HG03095 (cell line): ENCODE measurements at regions not wholly inside any gene's neighbourhood (a gene's known extent, or its start where the extent isn't known, plus 50 kb on each side); places are given as distances from the start of the nearest gene placed in this dataset.
A peak's percentile ranks its signal among the peaks of the same experiment; 100 is the strongest.
"Not testable (repeated sequence)": the region's sequence is repeated elsewhere in the genome, so short reads cannot be mapped to it uniquely, and the experiment has no call there.

Experiments
- ATAC-seq: cut with Tn5 transposase; IDR thresholded peaks from one replicate; pipeline ENCODE4 v1.9.1; 2021; ENCODE audit warnings: moderate library complexity; ENCODE audit not compliant: unreplicated experiment

DNA sequence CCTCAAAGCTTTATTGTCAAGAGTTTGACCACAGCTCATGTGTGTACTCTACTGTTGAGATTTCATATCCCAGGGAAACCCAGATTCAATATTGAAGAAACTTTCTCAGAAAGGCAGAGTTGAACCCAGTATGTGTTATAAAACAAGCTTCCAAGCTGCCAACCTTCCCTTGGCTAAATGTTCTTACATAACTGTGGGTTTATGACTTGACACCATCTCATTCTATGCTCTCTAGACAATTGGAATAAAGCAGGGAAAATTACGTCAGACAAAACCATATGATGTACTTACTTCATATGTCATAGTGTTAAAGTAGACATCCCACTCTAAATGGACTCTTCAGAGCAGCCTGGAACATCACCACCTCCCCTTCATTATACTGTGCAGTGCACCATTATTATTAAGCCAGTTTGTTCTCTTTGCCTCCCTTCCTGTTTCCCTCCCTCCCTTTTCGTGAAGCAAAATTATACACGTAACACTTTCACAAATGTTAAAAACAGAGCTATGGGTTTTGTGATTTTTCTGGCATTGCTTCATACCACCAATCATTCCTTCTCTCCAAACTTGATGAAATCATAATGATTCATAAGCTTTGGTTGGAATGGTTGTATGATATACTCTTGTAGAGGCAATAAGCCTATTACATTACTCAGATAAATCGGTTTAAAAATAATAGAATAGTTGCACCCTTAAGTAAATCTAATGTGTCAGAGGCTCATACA lies 507.2 kb downstream of the LTN1 start:
- no peak for ATAC-seq

DNA sequence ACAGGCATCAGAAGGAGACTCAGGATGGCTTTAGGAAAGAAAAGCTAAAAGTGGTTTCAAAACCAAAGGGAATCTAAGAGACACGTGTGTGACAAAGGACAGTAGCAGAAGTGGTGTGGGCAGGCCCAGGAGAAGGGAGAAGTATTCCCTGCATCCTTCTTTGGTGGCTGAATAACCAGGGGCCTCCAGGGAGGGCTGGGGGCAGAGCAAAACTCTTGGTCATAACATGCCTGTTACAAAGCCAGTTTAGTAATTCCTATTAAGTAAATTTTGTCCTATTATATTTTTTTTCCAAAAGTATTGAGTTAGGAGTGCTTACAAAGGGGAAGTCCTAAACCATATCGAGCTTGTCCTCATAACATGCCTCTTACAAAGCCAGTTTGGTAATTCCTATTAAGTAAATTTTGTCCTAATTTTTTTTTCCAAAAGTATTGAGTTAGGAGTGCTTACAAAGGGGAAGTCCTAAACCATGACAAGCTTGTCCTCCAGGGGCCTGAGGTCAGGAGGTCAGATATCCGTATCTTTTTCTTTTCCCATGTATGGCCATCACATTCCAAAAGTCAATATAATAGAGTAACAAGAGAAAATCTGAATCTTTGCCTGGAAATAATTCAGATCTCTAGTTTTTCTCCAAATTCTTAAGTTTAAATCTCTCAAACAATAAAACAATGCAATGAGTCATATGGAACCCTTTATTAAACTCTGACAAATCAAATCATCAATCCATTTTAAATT lies 509.2 kb downstream of the LTN1 start:
- no peak for ATAC-seq

DNA sequence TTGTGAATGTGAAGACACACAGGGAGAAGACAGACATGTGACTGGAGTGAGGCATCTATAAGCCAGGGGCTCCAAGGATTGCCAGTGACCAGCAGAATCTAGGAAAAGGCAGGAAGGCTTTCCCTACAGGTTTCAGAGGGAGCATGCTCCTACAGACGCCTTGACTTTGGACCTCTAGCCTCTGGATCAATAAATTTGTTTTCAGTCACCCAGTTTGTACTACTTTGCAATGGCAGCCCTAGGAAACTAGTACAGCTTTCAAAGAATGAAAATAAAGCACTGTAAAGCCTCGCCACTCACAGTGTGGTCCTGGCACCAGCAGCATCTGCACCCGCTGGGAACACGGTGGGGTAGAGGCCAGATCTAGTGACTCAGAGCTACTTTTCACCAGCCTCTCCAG lies 510.0 kb downstream of the LTN1 start:
- ATAC-seq = no peak

GRCh38 chr21:28480470-28480869 lies 512.2 kb downstream of the LTN1 start:
- peak; percentile 61 for ATAC-seq

DNA sequence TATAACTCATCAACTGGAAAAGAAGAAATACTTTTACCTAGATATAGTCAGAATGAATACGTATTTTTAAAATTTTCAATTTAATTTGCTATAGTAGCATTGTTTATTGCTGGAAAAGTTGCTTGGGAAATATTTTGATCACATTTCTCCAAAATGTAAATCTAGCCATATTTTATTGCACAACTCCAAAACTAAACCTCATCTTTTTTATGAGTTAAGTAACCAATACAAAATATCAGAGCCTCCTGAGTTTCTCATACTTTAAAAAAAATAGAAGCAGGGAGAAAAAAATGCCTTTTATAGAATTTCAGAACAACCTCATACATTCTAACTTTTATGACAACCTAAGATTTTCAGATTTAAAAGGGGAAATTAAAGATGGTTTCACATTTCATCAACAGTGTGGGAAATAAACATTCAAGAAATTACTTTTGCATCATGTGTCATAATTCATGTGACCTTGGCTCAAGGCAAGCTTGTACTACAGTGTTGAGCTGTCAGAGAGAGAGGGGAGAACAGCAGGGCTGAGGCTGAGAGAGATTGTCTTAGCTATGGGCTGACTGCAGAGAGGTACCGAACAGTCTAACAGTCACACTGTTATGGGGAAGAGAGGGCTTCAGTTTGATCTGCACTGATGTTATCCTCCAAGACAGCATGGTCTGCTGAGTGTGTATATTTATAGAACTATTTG lies 519.0 kb downstream of the LTN1 start:
- ATAC-seq = peak; percentile 74

- ATAC-seq = not testable (repeated sequence)
Measured at GRCh38 chr21:28472543-28472942, 520.1 kb downstream of the LTN1 start.

GRCh38 chr21:28464988-28465387 lies 527.7 kb downstream of the LTN1 start:
- no peak for ATAC-seq

GRCh38 chr21:28464095-28464494 lies 528.6 kb downstream of the LTN1 start:
- ATAC-seq = no peak

DNA sequence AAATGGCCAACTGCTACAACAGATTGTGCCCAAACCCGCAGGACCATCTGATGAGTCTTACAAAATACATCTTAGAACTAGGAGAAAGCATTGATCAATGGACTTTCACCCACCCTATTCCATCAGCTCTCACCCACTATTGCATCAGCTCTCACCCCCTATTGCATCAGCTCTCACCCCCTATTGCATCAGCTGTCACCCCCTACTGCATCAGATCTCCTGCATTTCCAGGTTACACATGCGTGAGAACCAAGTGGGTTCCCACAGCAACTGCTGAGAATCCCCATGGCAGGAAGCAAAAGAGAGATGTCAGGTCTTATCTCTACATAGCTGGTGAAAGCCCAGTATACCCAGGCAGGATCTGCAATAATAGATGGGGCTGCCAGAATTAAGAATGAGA lies 533.5 kb downstream of the LTN1 start:
- ATAC-seq = no peak

DNA sequence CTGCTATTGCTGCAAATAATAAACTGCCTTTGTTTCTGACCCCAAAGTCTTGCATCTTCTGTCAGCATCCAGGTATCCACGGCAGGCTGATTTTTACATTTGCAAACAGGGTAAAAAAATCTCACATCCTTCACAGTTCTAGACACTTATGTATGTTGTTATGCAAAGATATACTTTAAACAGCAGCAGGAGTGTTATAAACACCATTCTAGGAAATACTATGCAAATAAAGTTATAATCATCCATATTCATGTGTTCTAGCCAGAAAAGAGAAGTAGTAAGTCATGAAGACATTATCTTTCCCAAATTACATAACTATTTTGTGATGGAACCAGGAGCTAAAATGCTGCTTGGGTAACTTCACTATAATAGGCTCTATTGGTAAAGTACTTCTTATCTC lies 534.2 kb downstream of the LTN1 start:
- no peak for ATAC-seq

DNA sequence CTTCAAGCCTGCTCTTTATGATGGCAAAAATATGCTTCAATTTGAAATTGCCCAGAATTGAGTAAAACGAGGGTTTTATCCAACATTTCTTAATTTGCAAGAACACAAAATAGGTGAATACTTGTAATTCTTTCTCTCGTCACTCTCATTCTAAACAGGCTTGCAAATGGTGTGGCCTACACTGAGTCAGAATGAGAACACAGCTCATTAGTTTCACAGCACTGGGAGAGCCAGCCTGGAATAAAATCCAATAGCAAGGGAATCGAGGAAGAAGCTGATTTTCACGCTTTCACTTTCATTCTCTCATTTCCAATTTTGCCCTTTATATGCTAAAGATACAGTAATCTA lies 537.5 kb downstream of the LTN1 start:
- ATAC-seq = no peak

GRCh38 chr21:28454564-28455252 lies 538.0 kb downstream of the LTN1 start:
- no peak for ATAC-seq

GRCh38 chr21:28447462-28447861 lies 545.2 kb downstream of the LTN1 start:
- ATAC-seq = no peak

DNA sequence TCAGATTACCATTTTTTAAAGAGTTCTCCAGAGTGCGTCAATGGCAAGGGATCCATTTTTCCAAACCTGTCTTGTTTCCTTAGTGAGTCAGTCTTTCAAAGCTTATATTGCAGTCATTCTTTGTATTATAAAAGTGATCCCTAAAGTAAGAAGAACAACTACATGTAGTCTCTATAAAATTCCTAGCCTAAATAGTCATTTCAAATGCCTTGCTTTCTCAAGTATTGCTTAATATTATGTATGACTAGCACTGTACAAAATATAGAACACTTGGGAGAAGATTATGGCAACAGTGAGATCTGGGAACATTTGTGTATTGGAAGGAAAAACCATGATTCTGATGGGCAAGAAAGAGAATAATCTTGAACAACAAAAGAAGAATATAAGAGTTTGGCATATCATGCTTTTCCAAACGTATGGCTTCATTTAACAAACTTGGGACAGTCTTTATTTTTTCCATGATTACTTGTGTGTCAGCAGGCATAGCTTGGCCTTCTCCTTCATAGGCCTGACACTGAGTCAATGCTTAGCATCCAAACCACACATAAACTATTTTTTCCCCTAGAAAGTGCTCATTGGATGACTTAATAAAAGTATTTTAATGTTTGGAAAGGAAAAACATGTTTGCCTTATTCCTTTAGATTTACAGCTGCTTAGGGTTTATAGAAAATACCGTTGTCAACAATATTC lies 547.4 kb downstream of the LTN1 start:
- ATAC-seq = no peak

- no peak for ATAC-seq
Measured at GRCh38 chr21:28444557-28444956, 548.1 kb downstream of the LTN1 start.

DNA sequence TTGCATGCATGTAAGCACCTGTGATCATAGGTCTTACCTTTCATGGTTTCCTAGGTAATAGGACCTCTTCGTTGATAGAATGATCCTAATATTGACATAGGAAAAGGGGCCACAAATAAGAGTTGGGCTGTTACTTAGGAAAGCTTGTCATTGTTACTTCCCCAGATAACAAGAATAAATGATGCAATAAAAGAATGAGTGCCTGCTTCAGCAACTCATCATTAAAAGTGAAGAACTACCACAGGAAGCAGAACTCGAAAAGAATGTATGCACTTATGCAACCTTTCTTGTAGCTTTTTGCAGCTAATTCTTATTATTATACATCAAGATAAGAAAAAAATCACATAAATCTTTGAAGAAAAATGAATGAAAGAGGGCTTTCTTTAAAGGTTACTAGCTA lies 548.6 kb downstream of the LTN1 start:
- ATAC-seq = no peak

GRCh38 chr21:28442624-28443023 lies 550.1 kb downstream of the LTN1 start:
- no peak for ATAC-seq

DNA sequence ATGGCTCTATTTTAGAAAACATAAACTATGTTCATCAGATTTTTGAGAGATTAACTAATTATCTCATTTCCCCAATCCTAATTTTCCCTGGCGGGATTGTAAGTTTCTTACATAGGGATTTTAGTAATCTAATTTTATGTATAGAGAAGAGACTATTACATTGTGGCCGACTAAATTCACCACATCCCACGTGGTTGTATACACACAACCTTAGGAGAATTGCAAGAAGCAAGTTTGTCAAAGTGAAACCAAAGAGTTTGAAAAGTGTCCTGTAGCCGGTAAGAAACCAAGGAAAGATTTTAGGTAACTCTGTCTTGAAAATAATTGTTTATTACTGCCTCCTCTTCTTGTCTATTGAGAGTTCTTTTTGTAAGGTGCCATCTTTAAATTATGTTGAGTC lies 550.6 kb downstream of the LTN1 start:
- ATAC-seq = no peak

GRCh38 chr21:28439788-28440187 lies 552.9 kb downstream of the LTN1 start:
- no peak for ATAC-seq

DNA sequence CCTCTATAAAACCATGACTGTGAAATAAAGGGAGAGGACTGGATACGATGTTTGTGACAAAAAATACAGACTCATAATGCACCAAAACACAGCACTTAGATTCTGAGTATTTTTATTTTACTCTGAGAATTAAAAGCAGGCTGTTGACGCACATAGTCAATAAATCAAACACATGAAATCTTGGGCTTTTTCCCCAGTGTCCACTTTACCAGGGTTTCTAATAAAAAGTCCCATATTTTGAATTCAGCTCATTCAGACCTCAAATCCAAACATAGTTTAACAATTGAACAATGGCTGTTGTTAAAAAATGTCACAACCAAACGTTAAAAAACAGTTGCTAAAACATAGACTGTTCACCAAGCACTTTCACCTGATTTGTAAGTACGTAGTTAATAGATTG lies 553.4 kb downstream of the LTN1 start:
- no peak for ATAC-seq

DNA sequence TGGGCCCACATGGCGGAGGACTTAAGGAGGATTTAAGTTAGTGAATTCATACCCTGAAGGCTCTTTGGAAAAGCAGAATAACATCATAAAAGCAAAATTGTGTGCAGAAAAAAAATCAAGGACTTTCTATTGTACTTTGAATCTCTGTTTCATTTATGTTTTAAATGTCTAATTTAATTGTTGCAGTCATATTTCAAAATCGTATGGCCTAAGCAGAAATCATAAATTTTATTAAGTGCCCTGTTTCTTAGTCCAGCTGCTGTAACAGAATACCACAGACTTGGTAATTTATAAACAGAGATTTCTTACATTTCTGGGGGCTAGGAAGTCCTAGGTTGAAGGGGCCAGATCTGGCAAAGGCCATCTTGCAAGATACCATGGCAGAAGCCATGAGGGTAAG lies 555.6 kb downstream of the LTN1 start:
- no peak for ATAC-seq
